Ovary (tissue), 7 donors: ENCODE measurements at regions not wholly inside any gene's neighbourhood (a gene's known extent, or its start where the extent isn't known, plus 50 kb on each side); places are given as distances from the start of the nearest gene placed in this dataset.

Experiments
- DNase-seq, 5 donors: peaks; one replicate each; pipeline ENCODE4 v3.0.0-alpha.2; 2019 to 2020
- H3K27ac ChIP-seq, 2 donors: fragments of 200-600 bp; one replicate each; pipeline versions ENCODE4 v1.5.1 to v1.8.0; 2019 to 2022
- H3K27me3 ChIP-seq: fragments of 200-600 bp; one replicate; pipeline ENCODE4 v1.8.0; 2022
- H3K36me3 ChIP-seq: fragments of 200-600 bp; sonication (generic); one replicate; pipeline ENCODE4 v1.5.1; 2019
- H3K4me1 ChIP-seq: one replicate; pipeline ENCODE4 v1.8.1; 2013; ENCODE audit warnings: mild to moderate bottlenecking, moderate library complexity; ENCODE audit not compliant: insufficient read depth
- H3K4me3 ChIP-seq: fragments of 200-600 bp; sonication (generic); one replicate; pipeline ENCODE4 v1.5.1; 2017
- H3K9me3 ChIP-seq, 2 donors: fragments of 200-600 bp in 1 of 2; sonication (generic) in 1 of 2; one replicate each; pipeline versions ENCODE4 v1.5.1 to v1.8.1; 2013 to 2019; ENCODE audit warnings: mild to moderate bottlenecking in 1 of 2, moderate library complexity in 1 of 2
- EP300 ChIP-seq: sonication (generic); formaldehyde crosslinking; IDR thresholded peaks from one replicate; pipeline ENCODE4 v1.6.1; 2017; ENCODE audit warnings: antibody characterized with exemption
- POLR2A ChIP-seq: fragments of 450-650 bp; IDR thresholded peaks from one replicate; pipeline ENCODE4 v1.6.1; 2017; ENCODE audit warnings: antibody characterized with exemption, mild to moderate bottlenecking, moderate library complexity
- WGBS, 3 donors: extraction: QIAGEN DNeasy Blood & Tissue Kit in 1 of 3; methylation state at CpG; one replicate each; pipeline versions ENCODE4 v1.1.5 to v1.1.7; 2013 to 2017; 5-methylcytosine and 5-hydroxymethylcytosine counted together
- intact Hi-C, 4 donors: fragments of 100-400 bp; cut with DNase I; formaldehyde crosslinking; loops; one replicate each; pipeline versions ENCODE4 v1.11.0 to v1.15.1; 2022 to 2023
- TF ChIP-seq, protein P1 (sequence below), 3 donors: fragments of 450-650 bp in 2 of 3; fragments of 200-600 bp in 1 of 3; IDR thresholded peaks; one replicate each; pipeline versions ENCODE4 v1.5.1 to v1.8.0; 2016 to 2022; ENCODE audit warnings: antibody characterized with exemption in 3 of 3, mild to moderate bottlenecking in 1 of 3
- donor health status: DM: no; HTN: no; CAD: no; lungs with moderate emphysema.
- donor health status: DM: no; HTN: no; CAD: no.
- donor health status: Bipolar disorder and iron deficiency.
- donor health status: DM: no; HTN: no; CAD: no.
- donor health status: DM: yes; HTN: yes; CAD: no.

GRCh38 chr4:163582703-163583102 lies 88.2 kb downstream of the TMA16 start:
- H3K27me3 ChIP-seq, result no peaks in the 10 kb centered on the region
- DNase-seq, result no peak
- H3K36me3 ChIP-seq, result no peaks in the 10 kb centered on the region
- TF ChIP-seq, protein P1, sequence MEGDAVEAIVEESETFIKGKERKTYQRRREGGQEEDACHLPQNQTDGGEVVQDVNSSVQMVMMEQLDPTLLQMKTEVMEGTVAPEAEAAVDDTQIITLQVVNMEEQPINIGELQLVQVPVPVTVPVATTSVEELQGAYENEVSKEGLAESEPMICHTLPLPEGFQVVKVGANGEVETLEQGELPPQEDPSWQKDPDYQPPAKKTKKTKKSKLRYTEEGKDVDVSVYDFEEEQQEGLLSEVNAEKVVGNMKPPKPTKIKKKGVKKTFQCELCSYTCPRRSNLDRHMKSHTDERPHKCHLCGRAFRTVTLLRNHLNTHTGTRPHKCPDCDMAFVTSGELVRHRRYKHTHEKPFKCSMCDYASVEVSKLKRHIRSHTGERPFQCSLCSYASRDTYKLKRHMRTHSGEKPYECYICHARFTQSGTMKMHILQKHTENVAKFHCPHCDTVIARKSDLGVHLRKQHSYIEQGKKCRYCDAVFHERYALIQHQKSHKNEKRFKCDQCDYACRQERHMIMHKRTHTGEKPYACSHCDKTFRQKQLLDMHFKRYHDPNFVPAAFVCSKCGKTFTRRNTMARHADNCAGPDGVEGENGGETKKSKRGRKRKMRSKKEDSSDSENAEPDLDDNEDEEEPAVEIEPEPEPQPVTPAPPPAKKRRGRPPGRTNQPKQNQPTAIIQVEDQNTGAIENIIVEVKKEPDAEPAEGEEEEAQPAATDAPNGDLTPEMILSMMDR (IDR thresholded peaks at IDR 0.05), result no peak
- no peak for TF ChIP-seq POLR2A
- no peak for TF ChIP-seq EP300
- no peak overlapping the region for H3K27ac ChIP-seq
- 53 to 58% (median 57%) methylated on average over 2 of the region's 2 CpGs for WGBS, 3 donors
- H3K9me3 ChIP-seq, result no peaks in the 10 kb centered on the region
- no peak overlapping the region for H3K4me3 ChIP-seq
- no peaks in the 10 kb centered on the region for H3K4me1 ChIP-seq
- intact Hi-C loops, result no loop called here

GRCh38 chr4:163587867-163588266 lies 93.4 kb downstream of the TMA16 start:
- no peaks in the 10 kb centered on the region for H3K9me3 ChIP-seq
- WGBS, 3 donors, result 78 to 81% (median 80%) methylated on average over 3 of the region's 3 CpGs
- DNase-seq, result no peak
- TF ChIP-seq POLR2A (no peak), EP300 (no peak)
- TF ChIP-seq, protein P1 (IDR thresholded peaks at IDR 0.05), result no peak
- no peaks in the 10 kb centered on the region for H3K36me3 ChIP-seq
- no peak overlapping the region for H3K4me3 ChIP-seq
- H3K27ac ChIP-seq, result no peak overlapping the region
- no peaks in the 10 kb centered on the region for H3K4me1 ChIP-seq
- no peaks in the 10 kb centered on the region for H3K27me3 ChIP-seq
- intact Hi-C loops, result no loop called here

DNA sequence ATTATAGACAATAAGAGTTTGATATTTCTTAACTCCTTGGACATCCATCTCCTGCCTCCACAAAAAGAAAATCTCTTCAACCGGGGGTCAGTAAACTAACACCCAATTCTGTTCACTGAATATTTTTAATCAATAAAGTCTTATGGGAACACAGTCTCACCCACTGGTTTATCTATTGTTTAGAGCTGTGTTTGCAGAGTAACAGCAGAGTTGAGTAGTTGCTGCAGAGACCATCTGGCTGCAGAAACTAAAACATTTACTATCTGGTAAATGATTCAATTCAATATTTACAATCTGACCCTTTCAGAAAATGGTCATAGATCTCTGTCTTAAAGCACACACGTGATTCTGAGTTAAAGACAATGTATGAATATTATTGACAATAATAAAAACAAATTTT lies 94.0 kb downstream of the TMA16 start:
- WGBS, 3 donors, result 35 to 52% (median 51%) methylated on average over 2 of the region's 2 CpGs
- Histone ChIP-seq H3K36me3 (no peaks in the 10 kb centered on the region), H3K9me3 (no peaks in the 10 kb centered on the region), H3K4me3 (no peak overlapping the region), H3K27me3 (no peaks in the 10 kb centered on the region), H3K27ac (no peak overlapping the region), H3K4me1 (no peaks in the 10 kb centered on the region)
- TF ChIP-seq EP300 (no peak), POLR2A (no peak)
- TF ChIP-seq, protein P1 (IDR thresholded peaks at IDR 0.05), result no peak
- DNase-seq, result no peak
- intact Hi-C loops, result no loop called here

GRCh38 chr4:163590103-163590502 lies 95.6 kb downstream of the TMA16 start:
- no peak for TF ChIP-seq EP300
- Histone ChIP-seq H3K4me3 (no peak overlapping the region), H3K27ac (no peak overlapping the region), H3K36me3 (no peaks in the 10 kb centered on the region), H3K9me3 (no peaks in the 10 kb centered on the region), H3K4me1 (no peaks in the 10 kb centered on the region), H3K27me3 (no peaks in the 10 kb centered on the region)
- intact Hi-C loops, result no loop called here
- 64 to 76% (median 68%) methylated on average over 1 of the region's 1 CpG for WGBS, 3 donors
- DNase-seq, result no peak

GRCh38 chr4:163590619-163591264 lies 96.3 kb downstream of the TMA16 start:
- no peak overlapping the region for H3K27ac ChIP-seq
- no peaks in the 10 kb centered on the region for H3K4me1 ChIP-seq
- TF ChIP-seq EP300, result no peak
- TF ChIP-seq POLR2A, result no peak
- TF ChIP-seq, protein P1 (IDR thresholded peaks at IDR 0.05), result no peak
- H3K36me3 ChIP-seq, result no peaks in the 10 kb centered on the region
- no peak for DNase-seq
- H3K27me3 ChIP-seq, result no peaks in the 10 kb centered on the region
- H3K4me3 ChIP-seq, result no peak overlapping the region
- H3K9me3 ChIP-seq, result no peaks in the 10 kb centered on the region
- intact Hi-C loops, result no loop called here
- WGBS, 3 donors, result 76 to 82% (median 81%) methylated on average over 5 of the region's 5 CpGs
